DOHH2 (cell line): ENCODE measurements at regions not wholly inside any gene's neighbourhood (a gene's known extent, or its start where the extent isn't known, plus 50 kb on each side); places are given as distances from the start of the nearest gene placed in this dataset.
"Not testable (repeated sequence)": the region's sequence is repeated elsewhere in the genome, so short reads cannot be mapped to it uniquely, and the experiment has no call there.

Experiments
- EZH2phosphoT487 ChIP-seq: fragments of 200-600 bp; sonication (generic); IDR thresholded peaks from 2 replicates; pipeline ENCODE4 v1.6.1; 2017; ENCODE audit warnings: borderline replicate concordance, mild to moderate bottlenecking, antibody characterized with exemption, low read length, moderate library complexity, mixed read lengths
- TF ChIP-seq, protein P1 (sequence below): fragments of 200-600 bp; sonication (generic); IDR thresholded peaks from one replicate; pipeline ENCODE4 v1.5.1; 2014; ENCODE audit warnings: antibody characterized with exemption, mild to moderate bottlenecking, low read depth, low read length; ENCODE audit not compliant: poor library complexity, severe bottlenecking

DNA sequence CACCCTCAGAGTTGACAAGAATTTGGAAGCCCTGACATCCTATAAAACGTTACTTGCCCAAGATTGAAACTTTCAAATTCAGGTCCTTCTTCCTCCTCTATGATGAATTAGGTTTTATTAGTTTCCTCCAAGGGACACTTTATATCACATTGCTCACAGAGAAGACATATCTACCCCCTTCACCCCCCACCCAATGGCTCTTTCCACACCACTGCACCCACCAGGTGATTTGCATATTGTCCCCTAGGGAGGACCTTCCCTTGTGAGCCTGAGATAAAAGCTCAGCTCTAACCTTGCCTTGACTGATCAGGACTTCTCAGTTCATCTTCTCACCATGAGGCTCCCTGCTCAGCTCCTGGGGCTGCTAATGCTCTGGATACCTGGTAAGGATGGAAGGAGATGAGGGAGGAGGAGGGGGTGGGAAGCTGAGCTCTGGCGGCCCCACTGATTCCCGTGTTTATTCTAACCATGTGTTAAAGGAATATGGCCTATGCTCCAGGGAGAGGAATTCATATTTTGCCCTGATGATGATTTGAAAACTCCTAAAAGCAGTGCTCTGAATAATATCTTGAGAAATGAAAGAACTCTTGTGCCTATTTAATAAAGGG lies 1255.8 kb downstream of the RPIA start:
- TF ChIP-seq, protein P1, sequence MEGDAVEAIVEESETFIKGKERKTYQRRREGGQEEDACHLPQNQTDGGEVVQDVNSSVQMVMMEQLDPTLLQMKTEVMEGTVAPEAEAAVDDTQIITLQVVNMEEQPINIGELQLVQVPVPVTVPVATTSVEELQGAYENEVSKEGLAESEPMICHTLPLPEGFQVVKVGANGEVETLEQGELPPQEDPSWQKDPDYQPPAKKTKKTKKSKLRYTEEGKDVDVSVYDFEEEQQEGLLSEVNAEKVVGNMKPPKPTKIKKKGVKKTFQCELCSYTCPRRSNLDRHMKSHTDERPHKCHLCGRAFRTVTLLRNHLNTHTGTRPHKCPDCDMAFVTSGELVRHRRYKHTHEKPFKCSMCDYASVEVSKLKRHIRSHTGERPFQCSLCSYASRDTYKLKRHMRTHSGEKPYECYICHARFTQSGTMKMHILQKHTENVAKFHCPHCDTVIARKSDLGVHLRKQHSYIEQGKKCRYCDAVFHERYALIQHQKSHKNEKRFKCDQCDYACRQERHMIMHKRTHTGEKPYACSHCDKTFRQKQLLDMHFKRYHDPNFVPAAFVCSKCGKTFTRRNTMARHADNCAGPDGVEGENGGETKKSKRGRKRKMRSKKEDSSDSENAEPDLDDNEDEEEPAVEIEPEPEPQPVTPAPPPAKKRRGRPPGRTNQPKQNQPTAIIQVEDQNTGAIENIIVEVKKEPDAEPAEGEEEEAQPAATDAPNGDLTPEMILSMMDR: not testable (repeated sequence)
- not testable (repeated sequence) for TF ChIP-seq EZH2phosphoT487
